Lung (tissue), 11 donors: ENCODE measurements at regions not wholly inside any gene's neighbourhood (a gene's known extent, or its start where the extent isn't known, plus 50 kb on each side); places are given as distances from the start of the nearest gene placed in this dataset.

Source experiments
- ATAC-seq: fragments of 200-7000 bp; cut with Tn5 transposase; one replicate; pipeline ENCODE4 v1.9.1; 2020; ENCODE audit warnings: moderate number of reproducible peaks; ENCODE audit not compliant: insufficient read depth, low FRiP score
- DNase-seq, 3 donors: peaks; one replicate each; pipeline ENCODE4 v3.0.0-alpha.2; 2013 to 2017
- H3K27ac ChIP-seq, 2 donors: one replicate each; pipeline ENCODE4 v1.5.1; 2013; ENCODE audit warnings: mild to moderate bottlenecking in 2 of 2, moderate library complexity in 2 of 2, control low read depth in 1 of 2, inconsistent platforms in 1 of 2, low read depth in 1 of 2, low read length in 1 of 2
- H3K27me3 ChIP-seq, 3 donors: one replicate each; pipeline ENCODE4 v1.5.1; 2013; ENCODE audit warnings: low read length in 2 of 3; ENCODE audit not compliant: control insufficient read depth in 3 of 3, insufficient read depth in 3 of 3
- H3K36me3 ChIP-seq, 4 donors: one replicate each; pipeline ENCODE4 v1.5.1; 2013; ENCODE audit warnings: low read length in 4 of 4, mild to moderate bottlenecking in 1 of 4, moderate library complexity in 1 of 4; ENCODE audit not compliant: control insufficient read depth in 4 of 4, insufficient read depth in 4 of 4
- H3K4me1 ChIP-seq, 5 donors: one replicate each; pipeline ENCODE4 v1.5.1; 2013; ENCODE audit warnings: low read length in 5 of 5, mild to moderate bottlenecking in 2 of 5, moderate library complexity in 1 of 5; ENCODE audit not compliant: control insufficient read depth in 5 of 5, insufficient read depth in 5 of 5
- H3K4me3 ChIP-seq: one replicate; pipeline ENCODE4 v1.5.1; 2013; ENCODE audit warnings: mild to moderate bottlenecking, control low read depth, moderate library complexity
- H3K9ac ChIP-seq, 2 donors: one replicate each; pipeline ENCODE4 v1.5.1; 2013; ENCODE audit warnings: low read length in 2 of 2, control low read depth in 1 of 2; ENCODE audit not compliant: insufficient read depth in 1 of 2
- H3K9me3 ChIP-seq, 4 donors: one replicate each; pipeline ENCODE4 v1.5.1; 2013; ENCODE audit warnings: low read length in 3 of 4, mild to moderate bottlenecking in 1 of 4, moderate library complexity in 1 of 4; ENCODE audit not compliant: control insufficient read depth in 4 of 4, insufficient read depth in 3 of 4
- CTCF ChIP-seq: IDR thresholded peaks from 2 replicates; pipeline ENCODE4 v1.5.1; 2012; ENCODE audit warnings: mild to moderate bottlenecking; ENCODE audit errors: control extremely low read depth, extremely low read depth
- WGBS, 2 donors: extraction: QIAGEN DNeasy Blood & Tissue Kit; methylation state at CpG; one replicate each; pipeline ENCODE4 v1.1.7; 2013; 5-methylcytosine and 5-hydroxymethylcytosine counted together
- donor health status: control.
- donor health status: control.
- donor health status: Bipolar disorder and iron deficiency.
- donor health status: healthy.
- donor health status: DM: yes; HTN: yes; CAD: no.

GRCh38 chr11:123258877-123259276 lies 63.8 kb upstream of the CLMP start:
- H3K36me3 ChIP-seq: no peaks in the 10 kb centered on the region
- H3K27me3 ChIP-seq: no peaks in the 10 kb centered on the region
- H3K9me3 ChIP-seq: no peaks in the 10 kb centered on the region
- no peak overlapping the region for H3K9ac ChIP-seq
- peaks cover 0 to 11% (median 0%) of the 10 kb centered on the region in 5 donors for H3K4me1 ChIP-seq
- TF ChIP-seq CTCF: no peak
- WGBS, 2 donors: 30 to 58% methylated on average over 2 of the region's 2 CpGs
- no peak overlapping the region for H3K4me3 ChIP-seq
- H3K27ac ChIP-seq: no peak overlapping the region
- DNase-seq (no peak), ATAC-seq (no peak)

GRCh38 chr11:123257370-123257769 lies 62.3 kb upstream of the CLMP start:
- ATAC-seq (no peak), DNase-seq (no peak)
- Histone ChIP-seq H3K4me3 (no peak overlapping the region), H3K9ac (no peak overlapping the region), H3K9me3 (no peaks in the 10 kb centered on the region), H3K27me3 (no peaks in the 10 kb centered on the region), H3K36me3 (no peaks in the 10 kb centered on the region), H3K27ac (no peak overlapping the region), H3K4me1 (peaks cover 0 to 11% (median 0%) of the 10 kb centered on the region in 5 donors)
- 95 to 98% methylated on average over 5 of the region's 5 CpGs for WGBS, 2 donors
- no peak for TF ChIP-seq CTCF

- Histone ChIP-seq H3K9me3 (no peaks in the 10 kb centered on the region), H3K27me3 (no peaks in the 10 kb centered on the region), H3K27ac (no peak overlapping the region), H3K9ac (no peak overlapping the region), H3K4me3 (no peak overlapping the region), H3K36me3 (no peaks in the 10 kb centered on the region), H3K4me1 (peaks cover 0 to 10% (median 0%) of the 10 kb centered on the region in 5 donors)
- DNase-seq (peak; percentile 43 to 56 (median 55)), ATAC-seq (no peak)
- WGBS, 2 donors: 54 to 67% methylated on average over 8 of the region's 8 CpGs
- TF ChIP-seq CTCF: no peak
Measured at GRCh38 chr11:123255909-123256308, 60.9 kb upstream of the CLMP start.

GRCh38 chr11:123254357-123254756 lies 59.3 kb upstream of the CLMP start:
- Histone ChIP-seq H3K4me1 (peaks cover 0 to 10% (median 0%) of the 10 kb centered on the region in 5 donors), H3K9me3 (no peaks in the 10 kb centered on the region), H3K27me3 (no peaks in the 10 kb centered on the region), H3K4me3 (no peak overlapping the region), H3K27ac (no peak overlapping the region), H3K36me3 (no peaks in the 10 kb centered on the region), H3K9ac (no peak overlapping the region)
- TF ChIP-seq CTCF: no peak
- no peak for ATAC-seq
- DNase-seq: no peak
- 90 to 94% methylated on average over 3 of the region's 3 CpGs for WGBS, 2 donors
